SK-N-DZ (cell line): ENCODE measurements at regions not wholly inside any gene's neighbourhood (a gene's known extent, or its start where the extent isn't known, plus 50 kb on each side); places are given as distances from the start of the nearest gene placed in this dataset.
A peak's percentile ranks its signal among the peaks of the same experiment; 100 is the strongest.
"Not testable (repeated sequence)": the region's sequence is repeated elsewhere in the genome, so short reads cannot be mapped to it uniquely, and the experiment has no call there.

Source experiments
- DNase-seq: peaks from one replicate; pipeline ENCODE4 v3.0.0-alpha.2; 2015; ENCODE audit warnings: low spot score

DNA sequence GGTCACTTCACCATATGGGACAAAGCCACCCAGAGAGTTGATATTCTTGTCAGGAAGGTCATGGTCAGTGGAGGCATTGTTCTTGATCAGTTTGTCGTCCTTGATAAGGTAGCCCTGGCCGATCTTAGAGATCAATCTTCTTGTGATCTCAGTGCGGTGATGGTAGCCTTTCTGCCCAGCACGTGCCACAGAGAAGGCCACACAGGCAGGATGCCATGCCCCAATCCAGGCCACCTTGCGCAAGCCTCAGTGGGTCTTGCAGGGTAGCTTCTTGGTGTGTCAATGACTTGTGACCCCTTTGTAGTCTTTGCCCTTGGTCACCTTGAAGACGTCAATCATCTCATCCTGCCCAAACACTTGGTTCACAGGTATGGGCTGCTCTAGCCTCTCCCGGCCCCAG lies 143.9 kb upstream of the ASB18 start:
- no peak for DNase-seq

DNA sequence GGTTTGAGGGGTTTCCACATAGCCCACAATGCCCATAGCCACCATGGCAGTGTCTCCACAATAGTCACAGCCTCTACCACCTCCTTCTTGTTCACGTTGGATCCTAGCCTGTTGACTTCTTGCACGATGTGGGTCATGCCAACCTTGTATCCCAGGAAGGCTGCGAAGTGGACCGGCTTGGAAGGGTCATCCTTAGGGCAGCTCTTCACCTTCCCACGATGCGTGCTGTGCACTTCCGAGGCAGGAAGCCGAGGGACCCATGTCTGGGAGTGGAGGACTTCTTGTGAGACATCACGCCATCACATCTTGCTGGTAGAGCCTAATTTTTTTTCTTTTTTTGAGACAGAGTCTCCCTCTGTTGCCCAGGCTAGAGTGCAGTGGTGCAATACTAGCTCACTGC lies 144.6 kb upstream of the ASB18 start:
- no peak for DNase-seq

DNA sequence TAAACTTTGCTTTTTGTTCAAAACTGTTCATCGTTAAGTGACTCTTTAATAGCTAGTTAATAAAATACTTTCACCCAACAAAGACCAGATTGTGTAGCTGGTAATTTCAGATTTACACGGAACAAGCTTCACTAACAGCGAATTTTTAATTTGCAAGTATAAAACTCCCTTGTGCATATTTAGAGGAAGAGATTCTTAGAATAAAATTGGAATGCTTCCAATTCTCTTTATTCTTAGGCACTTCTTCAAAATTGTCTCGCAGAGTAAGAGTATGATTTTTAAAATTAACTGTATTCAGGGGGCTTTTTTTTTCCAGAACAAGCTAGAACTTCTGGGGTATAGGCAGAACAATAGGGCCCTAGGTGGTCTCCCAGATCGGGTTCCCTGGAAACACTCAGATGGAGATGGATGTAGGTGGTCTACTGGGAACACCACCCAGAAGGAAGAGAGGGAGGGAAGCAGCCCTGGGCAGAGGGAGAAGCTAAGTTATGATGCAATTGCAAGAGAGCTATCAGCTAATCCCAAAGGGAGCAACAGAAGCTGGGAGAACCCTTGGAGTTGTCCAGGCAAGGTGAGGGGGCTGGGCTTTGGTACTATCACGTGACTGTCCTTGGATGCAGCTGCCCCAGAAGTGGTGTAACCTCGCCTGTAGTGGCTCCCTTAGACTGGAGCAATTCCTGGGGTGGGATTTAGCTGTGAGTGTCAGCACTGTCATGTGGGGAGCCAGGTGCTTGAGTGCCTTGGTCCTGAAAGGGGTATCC lies 151.7 kb upstream of the ASB18 start:
- no peak for DNase-seq

DNA sequence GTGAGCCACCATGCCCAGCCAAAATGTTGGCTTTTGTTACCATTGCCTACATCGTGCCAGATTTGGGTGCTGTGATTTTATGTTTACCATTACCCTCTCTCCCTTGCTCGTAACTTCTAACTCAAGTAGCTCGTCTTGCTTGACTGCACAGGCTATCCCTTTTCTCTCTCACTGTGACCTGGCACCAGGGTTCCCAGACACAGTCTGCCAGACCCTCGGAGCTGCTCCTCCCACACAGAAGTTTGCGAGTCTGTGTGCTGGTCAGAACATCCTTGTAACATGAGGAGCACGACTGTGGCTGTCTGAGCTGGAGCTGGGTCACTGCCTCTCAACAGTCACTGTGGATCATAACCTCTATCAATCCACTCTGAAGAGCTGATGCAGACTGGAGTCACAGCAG lies 152.5 kb upstream of the ACKR3 start:
- peak; percentile 2 for DNase-seq

DNA sequence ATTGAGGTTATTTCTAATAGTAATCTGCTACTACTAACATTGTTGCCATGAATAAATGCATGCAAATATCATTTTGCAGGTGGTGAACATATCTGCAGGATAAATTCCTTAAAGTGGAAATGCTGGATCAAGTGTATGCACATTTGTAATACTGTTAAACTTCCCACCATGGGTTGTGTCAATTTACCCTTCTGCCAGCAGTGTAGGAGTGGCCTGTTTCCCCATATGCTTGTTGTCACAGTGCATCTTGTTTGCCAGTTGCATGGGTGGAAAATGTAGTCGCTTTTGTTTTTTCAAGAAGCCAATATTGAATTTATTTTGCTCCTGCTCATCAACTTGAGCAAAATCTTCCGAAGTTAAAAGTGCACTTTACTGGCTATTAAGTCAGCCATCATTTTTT lies 139.0 kb upstream of the ACKR3 start:
- no peak for DNase-seq

DNA sequence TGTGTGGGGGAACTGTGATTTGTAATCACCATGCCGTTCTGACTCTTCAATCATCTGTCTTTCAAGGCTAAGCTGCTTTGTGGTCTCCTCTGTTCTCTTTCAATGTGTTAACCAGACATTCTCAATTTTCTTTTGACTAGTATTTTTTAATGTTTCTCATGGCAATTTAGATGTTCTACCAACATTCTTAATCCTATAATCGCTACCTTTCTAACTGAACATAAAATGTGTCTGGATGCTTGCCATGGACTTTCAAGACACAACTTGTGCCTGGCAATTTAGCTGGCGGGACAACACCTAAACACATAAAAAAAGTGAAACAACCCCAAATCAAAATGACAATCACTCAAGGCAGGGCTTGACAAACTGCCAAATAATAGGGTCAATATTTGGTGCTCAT lies 135.0 kb upstream of the ACKR3 start:
- no peak for DNase-seq

DNA sequence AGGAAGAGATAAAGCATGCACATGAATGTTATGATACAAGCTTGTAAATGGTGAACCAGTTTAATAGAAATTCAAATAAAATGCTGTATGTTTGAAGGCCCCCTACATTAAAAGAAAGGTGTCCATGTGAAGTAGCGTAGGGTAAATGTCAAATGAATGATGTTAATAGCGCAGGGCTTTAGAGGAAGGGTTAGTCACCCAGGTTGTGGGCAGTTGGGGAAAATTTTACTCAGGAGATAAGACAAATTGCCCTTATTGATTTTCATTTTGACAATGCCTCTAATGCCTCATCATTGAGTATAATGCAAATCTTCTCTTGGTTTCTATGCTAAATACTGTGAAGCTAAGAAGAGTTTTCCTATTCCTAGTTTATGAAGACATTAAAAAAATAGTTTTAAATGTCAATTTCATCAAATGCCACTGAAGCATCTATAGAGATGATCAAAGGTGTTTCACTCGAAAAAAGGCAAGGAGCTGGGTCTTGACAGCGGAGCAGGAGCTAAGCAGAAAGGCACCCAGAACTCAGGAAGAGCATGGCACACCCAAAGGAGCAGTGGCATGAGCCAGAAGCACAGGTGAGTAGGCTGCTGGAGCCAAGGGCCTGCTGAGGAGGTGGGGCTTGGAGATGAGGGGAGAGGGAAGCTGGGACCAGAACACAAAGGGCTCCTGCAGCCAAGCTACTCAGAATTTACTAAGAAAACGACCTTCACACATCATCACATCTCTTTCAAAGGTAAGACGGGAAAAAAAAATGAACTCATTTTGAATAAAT lies 129.3 kb upstream of the ACKR3 start:
- no peak for DNase-seq

DNA sequence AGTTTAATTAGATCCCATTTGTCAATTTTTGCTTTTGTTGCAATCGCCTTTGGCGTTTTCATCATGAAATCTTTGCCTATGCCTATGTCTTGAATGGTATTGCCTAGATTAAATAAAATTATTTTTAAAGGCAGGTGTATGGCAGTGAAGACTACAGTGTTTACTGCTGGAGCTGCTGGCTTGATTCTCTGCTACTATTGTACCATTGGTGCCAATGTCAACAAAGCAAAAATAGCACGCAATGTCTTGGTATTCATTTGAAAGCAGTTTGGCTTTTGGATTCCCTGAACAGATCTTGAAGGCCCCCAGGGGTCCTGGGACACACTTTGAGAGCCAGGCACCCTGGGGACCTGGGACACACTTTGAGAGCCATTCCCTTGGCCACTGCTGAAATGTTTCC lies 125.4 kb upstream of the ACKR3 start:
- no peak for DNase-seq

DNA sequence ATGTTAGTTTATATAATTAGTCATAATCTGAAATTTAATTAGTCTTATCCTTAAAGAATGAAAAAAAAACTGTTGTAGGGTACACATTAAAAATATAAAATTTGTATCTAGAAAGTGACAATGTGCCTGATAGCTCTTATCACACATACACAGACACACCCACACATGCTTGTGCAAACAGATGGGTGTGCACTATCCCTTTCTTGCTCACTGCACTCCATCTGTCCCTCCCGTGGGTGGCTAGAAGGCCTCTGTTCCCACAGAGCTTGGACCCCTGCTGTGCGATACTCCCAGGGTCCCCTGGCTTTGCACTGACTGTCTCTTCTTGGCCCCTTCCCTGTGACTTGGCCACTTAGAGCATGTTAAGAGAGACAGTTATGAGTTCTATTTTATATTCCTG lies 123.9 kb upstream of the ACKR3 start:
- DNase-seq = no peak

DNA sequence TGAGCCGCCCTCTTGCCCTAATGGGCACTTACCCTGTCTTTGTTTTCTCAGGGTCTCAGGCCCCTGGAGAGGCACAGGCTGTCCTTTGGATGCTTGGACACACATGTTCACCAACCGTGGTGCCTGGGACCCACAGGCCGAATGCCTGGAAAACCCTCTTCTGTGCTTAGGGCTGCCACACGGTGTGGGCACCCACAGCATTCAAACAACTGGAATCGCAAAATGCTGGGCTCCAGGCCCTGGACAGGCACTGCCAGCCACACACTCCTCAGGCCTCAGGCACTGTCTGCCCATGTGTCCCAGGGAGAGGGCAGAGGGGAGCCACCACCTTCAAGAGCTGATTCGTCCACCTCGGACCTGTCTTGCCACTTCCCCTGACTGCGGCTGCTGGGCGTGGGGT lies 123.1 kb upstream of the ACKR3 start:
- DNase-seq = no peak

DNA sequence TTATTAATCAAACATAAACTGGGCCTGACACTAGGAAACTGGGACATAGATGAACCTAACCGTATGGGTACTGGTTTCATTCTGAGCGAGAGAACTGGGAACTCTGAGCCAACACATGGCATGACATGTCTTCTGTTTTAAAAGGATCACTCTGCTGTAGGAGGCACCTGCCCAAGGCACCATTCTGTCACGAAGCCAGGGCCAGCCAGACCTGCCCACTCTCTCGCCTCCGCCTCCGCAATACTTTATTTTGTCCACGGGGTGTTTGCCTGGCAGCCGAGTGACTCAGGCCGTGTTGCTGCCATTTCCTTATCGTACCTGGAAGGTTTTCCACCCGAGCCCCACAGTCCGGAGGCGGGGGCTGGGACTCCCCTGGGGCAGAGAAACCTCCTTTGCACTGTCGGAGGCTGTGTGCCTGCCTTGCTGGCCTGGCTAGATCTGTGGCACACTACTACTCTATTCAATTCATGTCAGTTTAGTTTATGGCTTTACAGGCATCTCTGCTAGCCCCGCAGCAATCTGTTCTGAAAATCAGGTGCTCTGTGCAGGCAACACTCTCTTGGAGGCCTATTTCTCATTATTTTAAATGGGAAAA lies 120.4 kb upstream of the ACKR3 start:
- no peak for DNase-seq

DNA sequence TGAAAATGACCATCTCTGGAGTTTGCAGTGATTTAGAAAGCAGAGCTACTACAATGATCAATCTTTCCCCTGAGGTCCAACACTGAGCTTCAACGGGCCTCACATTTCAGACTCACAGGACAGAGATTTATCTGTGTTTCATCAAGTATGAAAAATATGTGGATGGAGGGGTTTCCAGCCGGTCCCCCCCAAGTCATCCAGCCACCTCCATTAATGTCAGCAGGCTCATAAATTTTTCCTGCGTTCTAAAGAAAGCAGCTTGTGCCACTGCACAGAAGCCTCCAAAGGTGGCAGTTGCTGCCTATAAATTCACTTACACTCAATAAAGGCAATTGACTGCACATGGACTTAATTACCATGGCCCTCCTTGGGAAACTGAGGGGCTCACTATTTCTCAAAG lies 117.4 kb upstream of the ACKR3 start:
- DNase-seq = peak; percentile 3

DNA sequence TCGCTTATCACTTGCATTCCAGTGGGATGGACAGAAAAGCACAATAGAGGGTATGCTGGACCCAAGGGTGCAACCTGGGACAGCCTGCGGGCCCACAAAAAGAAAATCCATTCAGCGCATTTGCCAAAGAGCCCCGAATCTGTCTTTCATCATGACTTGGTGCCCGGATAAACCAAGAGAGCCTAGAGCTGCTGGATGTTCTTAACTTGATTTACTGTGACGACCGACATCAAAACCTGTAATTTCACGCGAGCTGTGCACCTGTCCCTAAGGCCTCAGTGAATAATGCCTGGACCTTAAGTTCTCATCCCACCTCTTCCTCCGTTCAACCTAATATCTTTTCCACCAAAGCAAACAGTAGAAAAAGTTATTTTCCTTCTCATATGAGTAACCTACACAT lies 115.5 kb upstream of the ACKR3 start:
- no peak for DNase-seq

DNA sequence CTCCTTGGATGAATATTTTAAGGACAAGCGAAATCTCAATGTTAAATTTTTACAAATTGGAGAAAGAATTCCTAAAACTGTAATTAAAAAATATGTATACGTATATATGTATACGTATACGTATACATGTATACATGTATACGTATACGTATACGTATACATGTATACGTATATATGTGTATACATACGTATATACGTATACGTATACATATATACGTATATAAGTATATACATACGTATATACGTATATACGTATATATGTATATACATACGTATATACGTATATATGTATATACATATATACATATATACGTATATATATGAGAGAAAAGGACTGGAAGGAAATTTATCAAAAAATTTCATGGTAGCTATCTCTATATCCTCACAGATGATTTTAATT lies 110.2 kb upstream of the ACKR3 start:
- no peak for DNase-seq

DNA sequence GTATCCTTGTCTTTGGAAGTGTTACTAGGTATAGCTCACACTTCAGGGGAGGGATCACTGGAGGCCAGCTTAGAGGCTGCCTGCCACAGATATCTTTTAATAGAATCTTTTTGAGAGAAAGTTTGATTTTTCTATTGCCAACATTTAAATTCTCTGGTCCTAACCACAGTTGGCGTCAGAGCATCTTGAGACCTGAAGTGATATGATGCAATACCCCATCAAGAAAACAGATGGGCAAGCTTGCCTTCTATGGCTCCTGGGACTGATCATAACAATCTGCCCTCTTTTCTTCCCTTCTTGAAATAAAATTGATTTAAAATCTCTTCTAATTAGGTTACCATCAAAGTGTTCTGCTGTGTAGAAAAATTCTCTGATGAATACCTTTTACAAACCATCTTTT lies 105.5 kb upstream of the ACKR3 start:
- DNase-seq = no peak

DNA sequence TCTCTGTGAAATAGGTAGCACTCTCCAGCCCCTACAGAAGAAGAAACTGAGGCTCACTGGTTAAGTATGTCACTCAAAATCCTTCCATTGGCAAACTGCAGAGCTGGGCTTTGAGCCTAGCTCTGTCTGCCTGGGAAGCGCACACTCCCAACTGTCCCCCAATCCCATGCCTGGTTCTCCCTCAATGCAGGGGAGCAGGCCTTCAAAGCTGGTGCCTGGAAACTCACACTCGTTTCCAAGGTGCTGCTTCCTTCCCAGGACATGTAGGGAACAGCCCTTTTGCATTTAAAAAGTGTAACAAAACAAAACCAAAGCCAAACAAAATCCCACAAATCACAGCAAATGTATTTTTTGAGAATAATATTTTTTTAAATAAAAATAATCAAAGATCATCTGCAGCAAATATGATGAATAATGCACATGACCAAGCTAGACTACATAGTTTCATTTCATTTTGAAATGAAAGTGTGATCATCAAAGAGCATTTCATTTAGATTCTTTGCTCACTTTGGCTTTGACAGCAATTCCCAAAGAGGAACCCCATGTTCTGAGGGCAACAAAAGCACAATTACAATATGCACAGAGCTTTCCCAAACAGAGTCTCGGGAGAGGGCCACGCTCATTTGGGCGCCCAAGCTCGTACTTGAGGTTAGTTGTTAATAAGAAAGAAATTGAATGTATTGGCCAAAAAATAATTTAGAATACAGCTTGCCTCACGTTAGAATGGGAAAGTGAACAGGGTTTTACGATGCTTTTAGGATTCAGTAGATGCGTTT lies 96.7 kb upstream of the ACKR3 start:
- no peak for DNase-seq

DNA sequence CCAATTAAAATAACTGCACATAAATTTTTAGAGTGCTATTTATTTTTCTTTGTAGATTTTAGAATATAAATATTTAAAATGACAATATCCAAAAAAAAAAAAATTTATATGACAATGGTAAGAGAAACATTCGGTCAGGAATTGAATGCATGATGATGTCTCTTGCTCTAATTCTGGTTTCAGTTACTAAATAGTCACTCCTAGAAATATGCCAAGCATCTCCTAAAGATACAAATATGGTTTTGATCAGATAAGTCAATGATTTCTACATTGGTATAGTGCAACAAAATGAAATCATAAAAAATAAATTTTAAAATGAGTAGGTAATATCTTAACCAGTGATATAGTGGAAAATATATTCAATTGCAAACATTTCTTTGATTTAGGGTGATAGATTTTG lies 95.9 kb upstream of the ACKR3 start:
- DNase-seq = no peak

DNA sequence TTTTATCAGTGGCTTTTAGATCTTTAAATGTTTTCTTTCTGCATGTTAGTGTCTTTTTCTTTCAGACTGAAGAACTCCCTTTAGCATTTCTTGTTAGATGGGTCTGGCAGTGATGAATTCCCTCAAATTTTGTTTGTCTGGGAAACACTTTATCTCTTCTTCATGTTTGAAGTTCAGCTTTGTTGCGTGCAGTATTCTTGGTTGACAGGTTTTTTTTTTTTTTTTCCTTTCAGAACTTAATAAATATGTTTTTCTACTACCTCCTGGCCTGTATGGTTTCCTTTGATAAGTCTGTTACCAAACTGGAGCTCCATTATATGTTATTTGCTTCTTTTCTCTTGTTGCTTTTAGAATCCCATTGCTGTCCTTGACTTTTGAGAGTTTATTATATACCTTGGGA lies 89.8 kb upstream of the ACKR3 start:
- DNase-seq = no peak

DNA sequence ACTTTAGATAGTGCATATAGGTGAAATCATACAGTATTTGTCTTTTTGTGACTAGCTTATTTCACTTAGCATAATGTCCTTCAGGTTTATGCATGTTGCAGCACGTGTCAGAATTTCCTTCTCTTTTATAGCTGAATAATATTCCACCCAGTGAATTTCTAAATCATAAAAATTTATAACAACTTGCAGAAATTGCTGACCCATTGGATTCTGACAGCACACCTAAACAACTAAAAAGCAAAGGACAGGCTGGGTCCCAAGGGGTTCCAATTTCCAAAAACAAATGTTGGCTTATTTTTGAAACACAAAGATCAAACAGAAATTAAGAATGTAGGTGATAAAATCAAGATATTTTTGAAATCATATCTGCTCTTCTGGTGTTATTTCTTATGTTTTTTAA lies 86.5 kb upstream of the ACKR3 start:
- DNase-seq = no peak

DNA sequence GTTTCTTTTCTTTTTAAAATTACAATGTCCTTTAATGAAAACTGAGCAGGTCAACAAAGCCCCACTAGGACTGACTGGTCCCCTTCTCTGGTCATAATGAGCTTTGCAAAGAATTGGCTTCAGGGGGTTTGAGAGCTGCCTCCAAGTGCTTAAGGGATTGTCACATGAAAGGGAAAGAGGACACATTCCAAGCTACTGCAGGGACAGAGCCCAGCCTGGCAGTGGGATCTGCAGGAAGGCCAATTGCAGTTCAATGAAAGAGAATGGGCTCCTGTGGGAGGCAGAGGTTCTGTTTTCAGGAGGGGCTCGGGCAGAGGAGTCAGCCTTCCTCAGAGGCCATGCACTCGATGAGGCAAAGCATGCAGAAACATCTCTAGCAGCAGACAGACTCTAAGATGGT lies 84.1 kb upstream of the ACKR3 start:
- DNase-seq = no peak

DNA sequence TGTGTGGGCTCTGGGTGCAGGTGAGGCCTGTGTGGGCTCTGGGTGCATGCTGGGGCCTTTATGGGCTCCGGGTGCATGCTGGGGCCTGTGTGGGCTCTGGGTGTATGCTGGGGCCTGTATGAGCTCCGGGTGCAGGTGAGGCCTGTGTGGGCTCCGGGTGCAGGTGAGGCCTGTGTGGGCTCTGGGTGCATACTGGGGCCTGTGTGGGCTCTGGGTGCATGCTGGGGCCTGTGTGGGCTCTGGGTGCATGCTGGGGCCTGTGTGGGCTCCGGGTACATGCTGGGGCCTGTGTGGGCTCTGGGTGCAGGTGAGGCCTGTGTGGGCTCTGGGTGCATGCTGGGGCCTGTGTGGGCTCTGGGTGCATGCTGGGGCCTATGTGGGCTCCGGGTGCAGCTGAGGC lies 80.5 kb upstream of the ACKR3 start:
- not testable (repeated sequence) for DNase-seq

DNA sequence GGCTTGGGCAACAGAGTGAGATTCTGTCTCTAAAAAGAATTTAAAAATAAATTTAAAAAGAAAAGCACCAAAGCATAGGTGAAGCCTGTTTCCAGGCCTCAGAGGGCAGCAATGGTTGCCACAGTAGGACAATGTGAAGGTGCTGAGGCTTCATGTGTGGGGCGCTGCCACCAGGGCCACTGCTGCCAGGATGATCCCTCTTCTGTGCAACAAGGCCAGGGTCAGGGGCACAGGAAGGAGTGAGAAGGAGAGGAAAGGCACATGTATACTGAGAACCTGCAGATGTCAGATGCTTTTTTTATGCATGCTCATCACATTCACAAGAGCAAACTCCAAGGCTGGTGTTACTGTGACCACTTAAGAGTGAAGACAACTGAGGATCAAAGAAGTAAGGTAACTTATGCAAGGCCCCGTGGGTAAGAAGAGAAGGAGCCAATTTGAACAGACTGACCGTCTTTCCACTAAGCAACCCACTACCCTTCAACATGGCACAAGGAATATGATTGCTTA lies 79.7 kb upstream of the ACKR3 start:
- DNase-seq = no peak
